IMR-90 (cell line): ENCODE measurements at regions not wholly inside any gene's neighbourhood (a gene's known extent, or its start where the extent isn't known, plus 50 kb on each side); places are given as distances from the start of the nearest gene placed in this dataset.

Source experiments
- ATAC-seq: fragments of 200-7000 bp; cut with Tn5 transposase; 2 replicates; pipeline ENCODE4 v1.9.1; 2020; ENCODE audit warnings: low read depth, mild to moderate bottlenecking, moderate library complexity
- BruUV-seq: library from RNA; stranded (reverse); fragments of 400-500 nt; replicated peaks from 2 replicates; lab custom pipeline; 2021; lab: Mats Ljungman, UMichigan
- CTCF ChIA-PET: fragments of 300-600 bp; formaldehyde crosslinking; extraction: SDS; loops from one replicate; lab custom pipeline; 2021; ENCODE audit warnings: antibody characterized with exemption; lab: Yijun Ruan, JAX
- POLR2A ChIA-PET: fragments of 300-600 bp; sonication (Branson Sonifier 250); formaldehyde crosslinking; loops from one replicate; lab custom pipeline; 2022; ENCODE audit warnings: antibody characterized with exemption; ENCODE audit not compliant: unreplicated experiment; lab: Charles Lee
- DNase-seq: peaks from one replicate; pipeline ENCODE4 v3.0.0; 2013
- H2AFZ ChIP-seq: replicated peaks from 2 replicates; pipeline ENCODE3; 2013; ENCODE audit warnings: low read length, mild to moderate bottlenecking; ENCODE audit not compliant: poor library complexity
- H2AK5ac ChIP-seq: 2 replicates; pipeline ENCODE4 v1.6.1; 2013; ENCODE audit warnings: low read depth, low read length, inconsistent platforms
- H2AK9ac ChIP-seq: replicated peaks from 2 replicates; pipeline ENCODE3; 2013; ENCODE audit warnings: mild to moderate bottlenecking, low read depth, low read length, moderate library complexity; ENCODE audit not compliant: poor library complexity
- H2BK120ac ChIP-seq: 2 replicates; pipeline ENCODE4 v1.6.1; 2013; ENCODE audit warnings: low read depth, low read length, inconsistent platforms
- H2BK15ac ChIP-seq: 3 replicates; pipeline ENCODE4 v1.6.1; 2013; ENCODE audit warnings: low read depth, low read length, inconsistent platforms
- H2BK20ac ChIP-seq: 2 replicates; pipeline ENCODE4 v1.6.1; 2013; ENCODE audit warnings: low read depth, mild to moderate bottlenecking, inconsistent platforms, low read length, moderate library complexity
- H2BK5ac ChIP-seq: 2 replicates; pipeline ENCODE4 v1.6.1; 2013; ENCODE audit warnings: mild to moderate bottlenecking, low read depth, low read length, inconsistent platforms; ENCODE audit not compliant: poor library complexity, severe bottlenecking
- H3K14ac ChIP-seq: replicated peaks from 2 replicates; pipeline ENCODE4 v1.6.1; 2013; ENCODE audit warnings: low read depth, low read length, inconsistent platforms
- H3K18ac ChIP-seq: 2 replicates; pipeline ENCODE4 v1.6.1; 2013; ENCODE audit warnings: low read depth, low read length, control low read depth
- H3K23ac ChIP-seq: 2 replicates; pipeline ENCODE4 v1.6.1; 2013; ENCODE audit warnings: low read depth, low read length, inconsistent platforms
- H3K27ac ChIP-seq: 2 replicates; pipeline ENCODE4 v1.5.1; 2013; ENCODE audit warnings: mild to moderate bottlenecking, control low read depth, low read length; ENCODE audit not compliant: insufficient read depth
- H3K27me3 ChIP-seq: 2 replicates; pipeline ENCODE4 v1.6.1; 2013; ENCODE audit warnings: low read length; ENCODE audit not compliant: control insufficient read depth, insufficient read depth
- H3K36me3 ChIP-seq: 2 replicates; pipeline ENCODE4 v1.6.1; 2013; ENCODE audit warnings: low read length, mixed read lengths; ENCODE audit not compliant: control insufficient read depth, insufficient read depth
- H3K4ac ChIP-seq: 2 replicates; pipeline ENCODE4 v1.6.1; 2013; ENCODE audit warnings: low read depth, low read length, inconsistent platforms
- H3K4me1 ChIP-seq: 2 replicates; pipeline ENCODE4 v1.6.1; 2013; ENCODE audit warnings: low read length, mixed read lengths; ENCODE audit not compliant: control insufficient read depth, insufficient read depth
- H3K4me2 ChIP-seq: 2 replicates; pipeline ENCODE4 v1.6.1; 2013; ENCODE audit warnings: low read depth, mild to moderate bottlenecking, control low read depth, low read length, moderate library complexity
- H3K4me3 ChIP-seq: 2 replicates; pipeline ENCODE4 v1.5.1; 2013; ENCODE audit warnings: low read depth, mild to moderate bottlenecking, control low read depth, low read length, moderate library complexity; ENCODE audit not compliant: insufficient read depth
- H3K56ac ChIP-seq: 2 replicates; pipeline ENCODE4 v1.6.1; 2013; ENCODE audit warnings: low read length, inconsistent platforms; ENCODE audit not compliant: insufficient read depth; ENCODE audit errors: extremely low read depth
- H3K79me1 ChIP-seq, 2 experiments: 2 replicates each; pipeline ENCODE4 v1.6.1; 2013; ENCODE audit warnings: low read length in 2 of 2, inconsistent platforms in 1 of 2, low read depth in 1 of 2
- H3K9ac ChIP-seq: 2 replicates; pipeline ENCODE4 v1.6.1; 2013; ENCODE audit warnings: low read depth, low read length, control low read depth
- H3K9me1 ChIP-seq: 2 replicates; pipeline ENCODE4 v1.6.1; 2013; ENCODE audit warnings: low read length, inconsistent platforms; ENCODE audit not compliant: insufficient read depth
- H3K9me3 ChIP-seq: 2 replicates; pipeline ENCODE4 v1.6.1; 2013; ENCODE audit warnings: low read length; ENCODE audit not compliant: control insufficient read depth, insufficient read depth
- H4K20me1 ChIP-seq: 2 replicates; pipeline ENCODE4 v1.6.1; 2013; ENCODE audit warnings: low read length, inconsistent platforms; ENCODE audit not compliant: insufficient read depth
- H4K5ac ChIP-seq: 2 replicates; pipeline ENCODE4 v1.6.1; 2013; ENCODE audit warnings: mild to moderate bottlenecking, low read depth, low read length, control low read depth
- H4K8ac ChIP-seq, 2 experiments: 2 replicates each; pipeline ENCODE4 v1.6.1; 2013; ENCODE audit warnings: low read depth in 2 of 2, low read length in 2 of 2, control low read depth in 1 of 2, inconsistent platforms in 1 of 2
- H4K91ac ChIP-seq: 2 replicates; pipeline ENCODE4 v1.6.1; 2013; ENCODE audit warnings: low read depth, low read length, inconsistent platforms; ENCODE audit not compliant: insufficient read depth
- CEBPB ChIP-seq: IDR thresholded peaks from 2 replicates; pipeline ENCODE4 v1.6.1; 2012; ENCODE audit warnings: low read depth, low read length, improper control_type of control experiment
- CHD1 ChIP-seq: IDR thresholded peaks from 2 replicates; pipeline ENCODE4 v1.6.1; 2012; ENCODE audit warnings: low read depth, low read length, improper control_type of control experiment
- ELK1 ChIP-seq: fragments of 150-350 bp; IDR thresholded peaks from 2 replicates; pipeline ENCODE4 v1.6.1; 2016; ENCODE audit warnings: low read depth, mild to moderate bottlenecking, low read length, moderate library complexity, borderline replicate concordance
- FOS ChIP-seq: fragments of 150-350 bp; IDR thresholded peaks from 2 replicates; pipeline ENCODE4 v1.6.1; 2016; ENCODE audit warnings: low read depth, low read length
- POLR2A ChIP-seq: IDR thresholded peaks from 2 replicates; pipeline ENCODE4 v1.6.1; 2012; ENCODE audit warnings: mild to moderate bottlenecking, low read depth, low read length
- RAD21 ChIP-seq: IDR thresholded peaks from 2 replicates; pipeline ENCODE4 v1.6.1; 2012; ENCODE audit warnings: low read length, improper control_type of control experiment
- RCOR1 ChIP-seq: IDR thresholded peaks from 2 replicates; pipeline ENCODE4 v1.6.1; 2012; ENCODE audit warnings: mild to moderate bottlenecking, low read length, improper control_type of control experiment; ENCODE audit not compliant: insufficient replicate concordance
- SMC3 ChIP-seq: fragments of 150-350 bp; IDR thresholded peaks from 2 replicates; pipeline ENCODE4 v1.6.1; 2016; ENCODE audit warnings: low read depth, mild to moderate bottlenecking, antibody characterized with exemption, low read length, moderate library complexity
- WGBS, 2 experiments: methylation state at CpG; one replicate each; pipeline versions ENCODE4 v1.1.5 to v1.1.7; 2013; ENCODE audit warnings: missing lambda C conversion rate in 2 of 2; ENCODE audit not compliant: insufficient read length in 1 of 2; ENCODE audit errors: extremely low coverage in 2 of 2; 5-methylcytosine and 5-hydroxymethylcytosine counted together
- dilution Hi-C: fragments of 300-500 bp; cut with HindIII; formaldehyde crosslinking; loops from one replicate; pipeline ENCODE4 v1.14.3; 2018; ENCODE audit warnings: low sequenced_read_pairs; ENCODE audit not compliant: unreplicated experiment
- in situ Hi-C: fragments of 300-500 bp; cut with MboI; formaldehyde crosslinking; loops from 3 replicates; pipeline ENCODE4 v1.14.3; 2019; ENCODE audit warnings: low sequenced_read_pairs, inconsistent platforms, mixed read lengths
- intact Hi-C: fragments of 100-400 bp; cut with micrococcal nuclease; formaldehyde crosslinking; loops from 2 replicates; pipeline ENCODE4 v1.10.0; 2022

GRCh38 chr14:106442857-106443256 lies 916.5 kb downstream of the TMEM121 start:
- Histone ChIP-seq H4K91ac (no peak overlapping the region), H3K14ac (no peak overlapping the region), H3K9me3 (peaks cover 20% of the 10 kb centered on the region), H2AK5ac (no peak overlapping the region), H3K27ac (no peak overlapping the region), H4K20me1 (no peaks in the 10 kb centered on the region), H4K5ac (no peak overlapping the region), H2BK20ac (no peak overlapping the region), H3K79me1 (no peaks in the 10 kb centered on the region), H3K9ac (no peak overlapping the region), H2BK15ac (no peak overlapping the region), H2AK9ac (no peak overlapping the region), H3K4me3 (no peak overlapping the region), H3K27me3 (no peaks in the 10 kb centered on the region), H3K4me1 (no peaks in the 10 kb centered on the region), H3K23ac (no peak overlapping the region), H3K56ac (no peak overlapping the region), H3K4ac (no peak overlapping the region), H2BK120ac (no peak overlapping the region), H3K4me2 (no peak overlapping the region), H3K9me1 (no peaks in the 10 kb centered on the region), H2AFZ (no peak overlapping the region), H3K18ac (no peak overlapping the region), H3K36me3 (no peaks in the 10 kb centered on the region), H2BK5ac (no peak overlapping the region), H4K8ac (no peak overlapping the region)
- in situ Hi-C loops (no loop called here), dilution Hi-C loops (no loop called here), intact Hi-C loops (no loop called here)
- BruUV-seq, result no TSS peak
- no peak for TF ChIP-seq CHD1
- no peak for TF ChIP-seq RCOR1
- no peak for TF ChIP-seq ELK1
- TF ChIP-seq POLR2A, result no peak
- TF ChIP-seq SMC3, result no peak
- TF ChIP-seq FOS, result no peak
- no peak for TF ChIP-seq RAD21
- TF ChIP-seq CEBPB, result no peak
- ATAC-seq (no peak), DNase-seq (no peak)
- WGBS, 2 experiments, result 24% methylated on average over 4 of the region's 7 CpGs; no CpG with 5 or more reads in 1 of the 2 experiments
- ChIA-PET POLR2A (no interaction called here), CTCF (no interaction called here)
